Eye (tissue), 1 donor: ENCODE measurements at regions not wholly inside any gene's neighbourhood (a gene's known extent, or its start where the extent isn't known, plus 50 kb on each side); places are given as distances from the start of the nearest gene placed in this dataset.
"Not testable (repeated sequence)": the region's sequence is repeated elsewhere in the genome, so short reads cannot be mapped to it uniquely, and the experiment has no call there.

Experiments used
- DNase-seq: peaks from one replicate; pipeline ENCODE4 v3.0.0-alpha.2; 2015

GRCh38 chr3:88979760-88980159 is 127.7 kb upstream of the EPHA3 start:
- no peak for DNase-seq

GRCh38 chr3:88983458-88983857 is 124.0 kb upstream of the EPHA3 start:
- no peak for DNase-seq

- no peak for DNase-seq
Measured at GRCh38 chr3:88984256-88984655, 123.2 kb upstream of the EPHA3 start.

GRCh38 chr3:88984832-88985231 is 122.6 kb upstream of the EPHA3 start:
- DNase-seq, result no peak

- no peak for DNase-seq
Measured at GRCh38 chr3:88985491-88985890, 121.9 kb upstream of the EPHA3 start.

GRCh38 chr3:88986834-88987233 is 120.6 kb upstream of the EPHA3 start:
- DNase-seq, result no peak

- DNase-seq, result no peak
Measured at GRCh38 chr3:88987776-88988175, 119.6 kb upstream of the EPHA3 start.

GRCh38 chr3:88988906-88989305 is 118.5 kb upstream of the EPHA3 start:
- no peak for DNase-seq

GRCh38 chr3:88991496-88991895 is 115.9 kb upstream of the EPHA3 start:
- DNase-seq, result no peak

- no peak for DNase-seq
Measured at GRCh38 chr3:88996691-88997090, 110.7 kb upstream of the EPHA3 start.

- no peak for DNase-seq
Measured at GRCh38 chr3:88997260-88997659, 110.2 kb upstream of the EPHA3 start.

GRCh38 chr3:89000886-89001285 is 106.5 kb upstream of the EPHA3 start:
- peak; percentile 19 for DNase-seq

GRCh38 chr3:89002191-89002590 is 105.2 kb upstream of the EPHA3 start:
- no peak for DNase-seq

GRCh38 chr3:89013536-89013935 is 93.9 kb upstream of the EPHA3 start:
- no peak for DNase-seq

- DNase-seq, result no peak
Measured at GRCh38 chr3:89017531-89017930, 89.9 kb upstream of the EPHA3 start.

GRCh38 chr3:89025185-89025584 is 82.2 kb upstream of the EPHA3 start:
- DNase-seq, result peak; percentile 75

- DNase-seq, result peak; percentile 26
Measured at GRCh38 chr3:89032346-89033013, 74.9 kb upstream of the EPHA3 start.

- DNase-seq, result not testable (repeated sequence)
Measured at GRCh38 chr3:89034723-89035122, 72.7 kb upstream of the EPHA3 start.

GRCh38 chr3:89038869-89039268 is 68.6 kb upstream of the EPHA3 start:
- no peak for DNase-seq

GRCh38 chr3:89042236-89042835 is 65.1 kb upstream of the EPHA3 start:
- no peak for DNase-seq

GRCh38 chr3:89043406-89043932 is 64.0 kb upstream of the EPHA3 start:
- DNase-seq, result no peak

GRCh38 chr3:89046661-89047060 is 60.8 kb upstream of the EPHA3 start:
- no peak for DNase-seq

GRCh38 chr3:89049119-89049518 is 58.3 kb upstream of the EPHA3 start:
- no peak for DNase-seq

GRCh38 chr3:89052386-89052785 is 55.0 kb upstream of the EPHA3 start:
- DNase-seq, result no peak

- no peak for DNase-seq
Measured at GRCh38 chr3:89057398-89057797, 50.0 kb upstream of the EPHA3 start.
